ENCODE measurements at regions not wholly inside any gene's neighbourhood (a gene's known extent, or its start where the extent isn't known, plus 50 kb on each side); places are given as distances from the start of the nearest gene placed in this dataset.

DNA sequence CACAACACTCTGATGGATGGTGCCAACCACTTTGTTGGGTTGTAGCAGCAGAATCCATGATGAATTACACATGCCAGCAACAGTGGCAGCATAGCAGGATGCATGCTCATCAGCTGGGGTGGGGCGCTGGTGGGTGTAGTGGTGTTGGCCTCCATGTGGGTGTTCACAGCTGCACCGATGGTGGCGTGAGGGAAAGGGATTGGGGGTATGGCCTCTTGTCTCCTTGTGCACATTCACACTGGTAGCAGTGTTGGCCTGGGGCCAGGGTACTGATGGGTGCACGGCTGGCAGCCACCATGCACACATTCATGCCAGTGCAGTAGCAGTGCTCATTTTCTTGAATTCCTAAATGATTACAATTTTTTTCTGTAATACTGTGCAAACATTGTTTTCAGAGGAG lies 2748.8 kb upstream of the PCDH20 start:
- no peak overlapping the region for H3T11ph ChIP-seq (ENCODE audit: low read length)
- no peak overlapping the region for H2BK20ac ChIP-seq (ENCODE audit: low read depth, low read length, poor library complexity, severe bottlenecking)
- H3K9ac ChIP-seq (ENCODE audit: extremely low read depth, insufficient read length, low read length), result no peak overlapping the region

More for the DNA sequence above, 2748.8 kb upstream of the PCDH20 start:
- H2BK120ac ChIP-seq (ENCODE audit: low read depth, low read length, poor library complexity, severe bottlenecking), result no peak overlapping the region
- H3K4me1 ChIP-seq (ENCODE audit: insufficient read depth, low read length), result no peaks in the 10 kb centered on the region
- no peak overlapping the region for H2BK5ac ChIP-seq (ENCODE audit: insufficient read length, low read length)
- Mint-ChIP-seq H3K27me3 (ENCODE audit: low read depth) (no peaks in the 10 kb centered on the region), H3K27ac (no peak overlapping the region), H3K4me1 (no peaks in the 10 kb centered on the region), H3K36me3 (ENCODE audit: insufficient read depth in 1 of 3, low read depth in 3 of 3) (no peaks in the 10 kb centered on the region), H3K9me3 (no peaks in the 10 kb centered on the region), H3K4me3 (no peak overlapping the region)
- no peaks in the 10 kb centered on the region for H4K20me1 ChIP-seq (ENCODE audit: control insufficient read depth, insufficient read depth, insufficient read length)
- no peak overlapping the region for H3K4me2 ChIP-seq (ENCODE audit: insufficient read depth, insufficient read length, low read length)
- no peaks in the 10 kb centered on the region for H3K9me3 ChIP-seq (ENCODE audit: control insufficient read depth, low read depth, low read length)
- no peak overlapping the region for H3K27ac ChIP-seq (ENCODE audit: insufficient read length, low read depth, low read length)
- H3K27me3 ChIP-seq (ENCODE audit: insufficient read depth, low read length), result no peaks in the 10 kb centered on the region
- TF ChIP-seq, protein P1, sequence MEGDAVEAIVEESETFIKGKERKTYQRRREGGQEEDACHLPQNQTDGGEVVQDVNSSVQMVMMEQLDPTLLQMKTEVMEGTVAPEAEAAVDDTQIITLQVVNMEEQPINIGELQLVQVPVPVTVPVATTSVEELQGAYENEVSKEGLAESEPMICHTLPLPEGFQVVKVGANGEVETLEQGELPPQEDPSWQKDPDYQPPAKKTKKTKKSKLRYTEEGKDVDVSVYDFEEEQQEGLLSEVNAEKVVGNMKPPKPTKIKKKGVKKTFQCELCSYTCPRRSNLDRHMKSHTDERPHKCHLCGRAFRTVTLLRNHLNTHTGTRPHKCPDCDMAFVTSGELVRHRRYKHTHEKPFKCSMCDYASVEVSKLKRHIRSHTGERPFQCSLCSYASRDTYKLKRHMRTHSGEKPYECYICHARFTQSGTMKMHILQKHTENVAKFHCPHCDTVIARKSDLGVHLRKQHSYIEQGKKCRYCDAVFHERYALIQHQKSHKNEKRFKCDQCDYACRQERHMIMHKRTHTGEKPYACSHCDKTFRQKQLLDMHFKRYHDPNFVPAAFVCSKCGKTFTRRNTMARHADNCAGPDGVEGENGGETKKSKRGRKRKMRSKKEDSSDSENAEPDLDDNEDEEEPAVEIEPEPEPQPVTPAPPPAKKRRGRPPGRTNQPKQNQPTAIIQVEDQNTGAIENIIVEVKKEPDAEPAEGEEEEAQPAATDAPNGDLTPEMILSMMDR (conservative IDR thresholded peaks at IDR 0.05), result no peak
- no peak overlapping the region for H3K23ac ChIP-seq (ENCODE audit: insufficient read length, low read depth, low read length)
- peak overlapping the region; percentile 50 for H4K8ac ChIP-seq (replicated peaks; ENCODE audit: insufficient read length, low read depth, low read length)
- no peaks in the 10 kb centered on the region for H3K79me2 ChIP-seq (ENCODE audit: insufficient read depth, low read length)
- H4K5ac ChIP-seq (ENCODE audit: insufficient read length, low read depth, low read length), result no peak overlapping the region
- H2BK15ac ChIP-seq (ENCODE audit: low read depth, low read length), result no peak overlapping the region; the same call in 1 of the 2 replicates
- no peak overlapping the region; the same call in 1 of the 2 replicates for H3K14ac ChIP-seq (ENCODE audit: insufficient read depth, low read length)
- no peak overlapping the region for H2AFZ ChIP-seq (ENCODE audit: low read length)
- H3K56ac ChIP-seq (ENCODE audit: insufficient read length, low read depth, low read length), result no peak overlapping the region
- no peak for DNase-seq
- H2BK12ac ChIP-seq (ENCODE audit: insufficient read length, low read depth, low read length), result no peak overlapping the region
- no peak overlapping the region for H4K91ac ChIP-seq (ENCODE audit: insufficient read length, low read depth, low read length)
- H3K4ac ChIP-seq (ENCODE audit: low read depth, low read length), result no peak overlapping the region
- no peaks in the 10 kb centered on the region for H3K23me2 ChIP-seq (ENCODE audit: insufficient read length, low read depth, low read length, poor library complexity, severe bottlenecking)
- no CpG with 5 or more reads among the region's 4 CpGs for WGBS (ENCODE audit: extremely low coverage, insufficient read length, low lambda C conversion rate)
- no peaks in the 10 kb centered on the region for H3K79me1 ChIP-seq (ENCODE audit: insufficient read depth, low read depth, low read length, poor library complexity, severe bottlenecking)
- H2AK5ac ChIP-seq (ENCODE audit: insufficient read length, low read length), result no peak overlapping the region
- no peak overlapping the region for H3K18ac ChIP-seq (ENCODE audit: insufficient read length, low read depth, low read length)
